K562 (cell line): ENCODE measurements at regions not wholly inside any gene's neighbourhood (a gene's known extent, or its start where the extent isn't known, plus 50 kb on each side); places are given as distances from the start of the nearest gene placed in this dataset.

Experiments used
- ATAC-seq: fragments of 200-7000 bp; cut with Tn5 transposase; 3 replicates; pipeline ENCODE4 v1.9.1; 2020; ENCODE audit warnings: moderate library complexity
- BruUV-seq: library from RNA; stranded (reverse); fragments of 400-500 nt; replicated peaks from 2 replicates; lab custom pipeline; 2021; lab: Mats Ljungman, UMichigan
- CTCF ChIA-PET: fragments of 300-600 bp; formaldehyde crosslinking; extraction: SDS; loops from one replicate; lab custom pipeline; 2021; ENCODE audit warnings: low intra/inter-chr PET ratio; lab: Yijun Ruan, JAX
- POLR2A ChIA-PET: fragments of 300-600, 350-650 bp; sonication (Branson Sonifier 250); formaldehyde crosslinking; extraction: SDS; loops from one replicate; lab custom pipeline; 2021; ENCODE audit warnings: antibody characterized with exemption, inconsistent platforms; lab: Yijun Ruan, JAX
- DNase-seq, 4 experiments: peaks; one replicate each; pipeline versions ENCODE4 v3.0.0 to v3.0.0-alpha.2; 2011 to 2018; ENCODE audit warnings: low spot score in 3 of 4, mixed read lengths in 3 of 4; ENCODE audit errors: extremely low read depth in 1 of 4
- FAIRE-seq: peaks from 2 replicates; lab custom pipeline; 2011; peaks lifted over from hg19 to GRCh38; lab: Jason Lieb, UNC
- H2AFZ ChIP-seq: 2 replicates; pipeline ENCODE4 v1.6.0; 2011; ENCODE audit warnings: low read depth, low read length, control low read depth, inconsistent platforms
- H3K27ac ChIP-seq: fragments of 200-600 bp; 3 replicates; pipeline ENCODE4 v1.8.0; 2011; ENCODE audit warnings: low read depth, mild to moderate bottlenecking, control low read depth, inconsistent platforms, low read length, moderate library complexity, mixed read lengths; ENCODE audit errors: extremely low read depth
- H3K27me3 ChIP-seq, 2 experiments: fragments of 300-600 bp in 1 of 2; 2 replicates in 1 of 2; 3 replicates in 1 of 2; pipeline versions ENCODE4 v1.6.0 to v1.8.0; 2011; ENCODE audit warnings: inconsistent platforms in 2 of 2, low read length in 2 of 2, mild to moderate bottlenecking in 1 of 2, mixed read lengths in 1 of 2, moderate library complexity in 1 of 2; ENCODE audit not compliant: control insufficient read depth in 2 of 2, insufficient read depth in 2 of 2
- H3K36me3 ChIP-seq: fragments of 300-600 bp; 3 replicates; pipeline ENCODE4 v1.8.0; 2011; ENCODE audit warnings: mild to moderate bottlenecking, low read length, inconsistent platforms; ENCODE audit not compliant: control insufficient read depth, insufficient read depth
- H3K4me1 ChIP-seq, 2 experiments: fragments of 200-600 bp in 1 of 2; replicated peaks in 1 of 2; 2 replicates in 1 of 2; 3 replicates in 1 of 2; pipeline versions ENCODE4 v1.5.1 to v1.8.0; 2011; ENCODE audit warnings: inconsistent platforms in 2 of 2, low read length in 2 of 2, mild to moderate bottlenecking in 1 of 2, mixed read lengths in 1 of 2, moderate library complexity in 1 of 2; ENCODE audit not compliant: control insufficient read depth in 2 of 2, insufficient read depth in 2 of 2
- H3K4me2 ChIP-seq: 2 replicates; pipeline ENCODE4 v1.6.1; 2011; ENCODE audit warnings: low read length, control low read depth, inconsistent platforms, mixed read lengths; ENCODE audit not compliant: insufficient read depth
- H3K4me3 ChIP-seq: fragments of 200-600 bp; sonication (generic), shearing (Covaris generic); 2 replicates; pipeline ENCODE4 v1.5.1; 2016; ENCODE audit warnings: control low read depth, inconsistent platforms
- H3K79me2 ChIP-seq: fragments of 200-600 bp; 3 replicates; pipeline ENCODE4 v1.8.0; 2011; ENCODE audit warnings: low read length, inconsistent platforms; ENCODE audit not compliant: control insufficient read depth, insufficient read depth
- H3K9ac ChIP-seq, 2 experiments: 2 replicates each; pipeline versions ENCODE4 v1.6.0 to v1.6.1; 2011; ENCODE audit warnings: low read depth in 2 of 2, low read length in 2 of 2, control low read depth in 1 of 2, inconsistent platforms in 1 of 2, mild to moderate bottlenecking in 1 of 2, mixed read lengths in 1 of 2; ENCODE audit not compliant: insufficient read depth in 1 of 2
- H3K9me1 ChIP-seq: one replicate; pipeline ENCODE4 v1.6.0; 2011; ENCODE audit warnings: inconsistent platforms, mild to moderate bottlenecking, low read length, moderate library complexity; ENCODE audit not compliant: control insufficient read depth, insufficient read depth
- H3K9me3 ChIP-seq: replicated peaks from 2 replicates; pipeline ENCODE4 v1.5.1; 2011; ENCODE audit warnings: low read depth, low read length, inconsistent platforms; ENCODE audit not compliant: control insufficient read depth, insufficient read depth
- H4K20me1 ChIP-seq: replicated peaks from 2 replicates; pipeline ENCODE4 v1.6.1; 2011; ENCODE audit warnings: low read length, inconsistent platforms, mixed read lengths; ENCODE audit not compliant: control insufficient read depth, insufficient read depth
- ATF1 ChIP-seq, 2 experiments: fragments of 450-650 bp in 1 of 2; IDR thresholded peaks; 2 replicates each; pipeline ENCODE4 v1.6.1; 2016; ENCODE audit warnings: missing compliant biosample characterization in 1 of 2, missing genetic modification characterization in 1 of 2
- CBFA2T2 ChIP-seq: fragments of 450-650 bp; conservative IDR thresholded peaks from 2 replicates; pipeline ENCODE4 v1.6.1; 2017; ENCODE audit warnings: mild to moderate bottlenecking
- ETS2 ChIP-seq: IDR thresholded peaks from 2 replicates; pipeline ENCODE4 v1.6.1; 2016; ENCODE audit warnings: borderline replicate concordance, missing genetic modification characterization, mild to moderate bottlenecking, moderate library complexity, missing compliant biosample characterization; ENCODE audit not compliant: poor library complexity, severe bottlenecking
- FOXJ3 ChIP-seq: sonication (generic); formaldehyde crosslinking; IDR thresholded peaks from 2 replicates; pipeline ENCODE4 v1.4.0; 2020; ENCODE audit warnings: mild to moderate bottlenecking, missing genetic modification reagents
- GTF2A2 ChIP-seq: IDR thresholded peaks from 2 replicates; pipeline ENCODE4 v1.6.1; 2016; ENCODE audit warnings: mild to moderate bottlenecking, missing genetic modification characterization, missing compliant biosample characterization
- HDAC3 ChIP-seq: fragments of 450-650 bp; IDR thresholded peaks from 2 replicates; pipeline ENCODE4 v1.6.1; 2018; ENCODE audit warnings: borderline replicate concordance, mild to moderate bottlenecking, moderate library complexity; ENCODE audit not compliant: partially characterized antibody
- MCM3 ChIP-seq: fragments of 450-650 bp; IDR thresholded peaks from 2 replicates; pipeline ENCODE4 v1.6.1; 2016
- NFATC3 ChIP-seq: fragments of 450-650 bp; IDR thresholded peaks from 2 replicates; pipeline ENCODE4 v1.6.1; 2017; ENCODE audit warnings: mild to moderate bottlenecking
- NFRKB ChIP-seq: fragments of 450-650 bp; IDR thresholded peaks from 2 replicates; pipeline ENCODE4 v1.6.1; 2016; ENCODE audit warnings: low read depth
- POLR3G ChIP-seq: IDR thresholded peaks from 2 replicates; pipeline ENCODE4 v1.6.1; 2011; ENCODE audit not compliant: insufficient read length, insufficient replicate concordance; ENCODE audit errors: extremely low read depth
- RBM25 ChIP-seq: fragments of 200-400 bp; formaldehyde crosslinking; IDR thresholded peaks from 2 replicates; pipeline ENCODE4 v1.6.1; 2018; ENCODE audit warnings: low read length, low read depth, moderate library complexity; ENCODE audit not compliant: severe bottlenecking
- SFPQ ChIP-seq: fragments of 200-400 bp; formaldehyde crosslinking; IDR thresholded peaks from 2 replicates; pipeline ENCODE4 v1.6.1; 2017; ENCODE audit warnings: mild to moderate bottlenecking, low read depth, low read length, moderate library complexity
- SIX5 ChIP-seq, 2 experiments: IDR thresholded peaks; 2 replicates each; pipeline ENCODE4 v1.6.1; 2011; ENCODE audit warnings: low read length in 2 of 2, borderline replicate concordance in 1 of 2, low read depth in 1 of 2, mild to moderate bottlenecking in 1 of 2, moderate library complexity in 1 of 2; ENCODE audit not compliant: insufficient read depth in 1 of 2
- TRIM28 ChIP-seq: fragments of 450-650 bp; IDR thresholded peaks from 2 replicates; pipeline ENCODE4 v1.6.1; 2017
- UBTF ChIP-seq, 2 experiments: IDR thresholded peaks; 2 replicates each; pipeline ENCODE4 v1.6.1; 2012; ENCODE audit warnings: improper control_type of control experiment in 2 of 2, low read depth in 2 of 2, low read length in 2 of 2, borderline replicate concordance in 1 of 2
- ZSCAN32 ChIP-seq: fragments of 450-650 bp; formaldehyde crosslinking; IDR thresholded peaks from 2 replicates; pipeline ENCODE4 v1.4.0; 2020; ENCODE audit warnings: mild to moderate bottlenecking, moderate library complexity
- WGBS: fragments of 100-300 bp; shearing (Covaris generic); methylation state at CpG from one replicate; pipeline ENCODE4 v1.1.6; 2016; ENCODE audit warnings: low coverage, mixed read lengths; ENCODE audit not compliant: insufficient coverage; ENCODE audit errors: missing lambda C conversion rate; 5-methylcytosine and 5-hydroxymethylcytosine counted together
- in situ Hi-C: fragments of 300-500 bp; cut with MboI; formaldehyde crosslinking; loops from 4 replicates; pipeline ENCODE4 v1.15.0; 2018; ENCODE audit warnings: inconsistent platforms, mixed read lengths
- intact Hi-C: fragments of 100-400 bp; cut with micrococcal nuclease; formaldehyde crosslinking; loops from 2 replicates; pipeline ENCODE4 v1.14.2; 2022

- WGBS: 0% methylated on average over 3 of the region's 3 CpGs
- Histone ChIP-seq H4K20me1 (no peaks in the 10 kb centered on the region; the same call in 1 of the 2 replicates), H3K27me3 (peaks cover 20 to 47% of the 10 kb centered on the region in 2 experiments), H2AFZ (no peak overlapping the region), H3K27ac (no peak overlapping the region), H3K4me2 (no peak overlapping the region), H3K4me1 (no peaks in the 10 kb centered on the region), H3K9ac (no peak overlapping the region), H3K9me3 (no peaks in the 10 kb centered on the region), H3K4me3 (no peak overlapping the region), H3K36me3 (no peaks in the 10 kb centered on the region), H3K9me1 (peaks cover 2% of the 10 kb centered on the region), H3K79me2 (no peaks in the 10 kb centered on the region)
- POLR2A ChIA-PET: interaction anchor here (0.9 kb wide), 1 partner anchor 8 kb away, joined by 5 read pairs; no protein-coding TSS in a partner anchor
- intact Hi-C loops: no loop called here
- ATAC-seq (no peak), DNase-seq (no peak), FAIRE-seq (no peak)
- BruUV-seq: no TSS peak
- in situ Hi-C loops: no loop called here
- CTCF ChIA-PET: no interaction called here
- no peak for TF ChIP-seq MCM3
- TF ChIP-seq NFATC3: no peak
- no peak for TF ChIP-seq POLR3G
- TF ChIP-seq RBM25: no peak
- no peak for TF ChIP-seq NFRKB
- no peak for TF ChIP-seq ATF1 (CRISPR knock-in tag; IDR thresholded peaks at IDR 0.05)
- no peak for TF ChIP-seq ATF1 (tag; IDR thresholded peaks at IDR 0.05)
- no peak for TF ChIP-seq SIX5 (IDR thresholded peaks at IDR 0.05; ENCODE audit: borderline replicate concordance in 1 of 2, insufficient read depth in 1 of 2, low read depth in 1 of 2, low read length in 2 of 2)
- no peak for TF ChIP-seq SFPQ
- no peak for TF ChIP-seq ETS2
- TF ChIP-seq CBFA2T2: no peak
- no peak for TF ChIP-seq TRIM28
- no peak for TF ChIP-seq HDAC3
- TF ChIP-seq UBTF (IDR thresholded peaks at IDR 0.05; ENCODE audit: borderline replicate concordance in 1 of 2, low read depth in 2 of 2, low read length in 2 of 2): no peak
- no peak for TF ChIP-seq GTF2A2 (tag)
- TF ChIP-seq ZSCAN32 (CRISPR knock-in tag): no peak
- TF ChIP-seq FOXJ3: no peak
Observed at GRCh38 chr16:86447228-86447627, 63.1 kb upstream of the FOXF1 start.
